ENCODE measurements at regions not wholly inside any gene's neighbourhood (a gene's known extent, or its start where the extent isn't known, plus 50 kb on each side); places are given as distances from the start of the nearest gene placed in this dataset.

- Histone ChIP-seq H2AFZ (ENCODE audit: low read length) (no peak overlapping the region), H3K36me3 (replicated peaks; ENCODE audit: insufficient read depth, low read length) (no peaks in the 10 kb centered on the region), H3K4me1 (ENCODE audit: low read length) (no peaks in the 10 kb centered on the region), H3K4me2 (ENCODE audit: low read depth, low read length) (no peak overlapping the region), H3K9ac (ENCODE audit: low read length) (no peak overlapping the region), H3K79me2 (ENCODE audit: low read length) (no peaks in the 10 kb centered on the region), H3K9me3 (replicated peaks; ENCODE audit: insufficient read depth, low read length) (no peaks in the 10 kb centered on the region), H3F3A (ENCODE audit: insufficient read depth, low read length) (no peaks in the 10 kb centered on the region), H3K27me3 (replicated peaks; ENCODE audit: insufficient read depth, low read length) (no peaks in the 10 kb centered on the region), H3K9me2 (replicated peaks; ENCODE audit: insufficient read depth, low read length) (no peaks in the 10 kb centered on the region), H3K27ac (ENCODE audit: low read length) (no peak overlapping the region), H3K4me3 (ENCODE audit: low read length) (no peak overlapping the region), H4K20me1 (ENCODE audit: insufficient read depth, low read length) (no peaks in the 10 kb centered on the region)
- no peak for DNase-seq
- TF ChIP-seq EZH2phosphoT487 (IDR thresholded peaks at IDR 0.05; ENCODE audit: low read length) (no peak), EZH2 (optimal IDR thresholded peaks at IDR 0.05; ENCODE audit: low read depth, low read length) (no peak), CTCF (IDR thresholded peaks at IDR 0.05; ENCODE audit: low read length) (no peak)
Measured at GRCh38 chr12:94700662-94701061, 50.3 kb upstream of the TMCC3 start.
